ENCODE measurements at regions not wholly inside any gene's neighbourhood (a gene's known extent, or its start where the extent isn't known, plus 50 kb on each side); places are given as distances from the start of the nearest gene placed in this dataset.

DNA sequence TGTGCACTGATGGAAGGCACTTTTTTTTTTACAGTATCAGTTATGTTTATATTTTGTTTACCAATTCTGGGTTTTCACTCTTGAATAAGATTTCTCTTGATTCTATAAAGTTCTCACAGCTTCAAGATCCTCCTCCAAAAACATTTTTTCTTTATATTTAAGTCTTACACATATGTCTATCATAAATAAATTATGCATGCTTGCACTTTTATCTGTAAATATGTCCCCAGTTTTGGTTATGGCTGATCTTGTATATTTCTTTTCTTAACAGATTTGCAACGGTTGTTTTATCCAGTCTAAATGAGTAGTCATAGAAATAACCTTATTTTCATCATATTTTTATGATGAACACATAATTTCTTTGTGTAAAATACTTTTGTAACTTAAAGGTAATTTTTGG lies 1456.5 kb downstream of the MRPL39 start:
- no peaks in the 10 kb centered on the region for H3K36me3 ChIP-seq (ENCODE audit: control insufficient read depth in 4 of 4, insufficient read depth in 3 of 4, low read depth in 1 of 4, low read length in 3 of 4)
- no peaks in the 10 kb centered on the region for H3K4me1 ChIP-seq (ENCODE audit: control insufficient read depth in 4 of 4, insufficient read depth in 4 of 4, low read length in 3 of 4)
- no peak overlapping the region for H3K27ac ChIP-seq (ENCODE audit: low read depth in 1 of 2, low read length in 2 of 2)
- DNase-seq (ENCODE audit: low spot score): no peak
- no peaks in the 10 kb centered on the region for H3K27me3 ChIP-seq (ENCODE audit: control insufficient read depth in 4 of 4, insufficient read depth in 4 of 4, low read length in 3 of 4)
- 49% methylated on average over 1 of the region's 1 CpG for WGBS
- no peak overlapping the region for H3K4me3 ChIP-seq (ENCODE audit: low read depth in 1 of 3, low read length in 3 of 3)
- TF ChIP-seq HNF4G (IDR thresholded peaks at IDR 0.05) (no peak), HNF4A (conservative IDR thresholded peaks at IDR 0.05) (no peak), RAD21 (IDR thresholded peaks at IDR 0.05) (no peak), JUND (IDR thresholded peaks at IDR 0.05) (no peak), MAX (IDR thresholded peaks at IDR 0.05) (no peak), EGR1 (IDR thresholded peaks at IDR 0.05; ENCODE audit: low read depth in 2 of 2) (no peak), TAF1 (conservative IDR thresholded peaks at IDR 0.05) (no peak), GABPA (IDR thresholded peaks at IDR 0.05 in 1 of 2, conservative IDR thresholded peaks at IDR 0.05 in 1 of 2) (no peak), NR2F2 (IDR thresholded peaks at IDR 0.05) (no peak), YY1 (IDR thresholded peaks at IDR 0.05) (no peak), SP1 (IDR thresholded peaks at IDR 0.05) (no peak), ATF3 (IDR thresholded peaks at IDR 0.05) (no peak), RXRA (IDR thresholded peaks at IDR 0.05) (no peak), FOXA1 (IDR thresholded peaks at IDR 0.05) (no peak), FOXA2 (IDR thresholded peaks at IDR 0.05) (no peak)
- TF ChIP-seq, protein P1, sequence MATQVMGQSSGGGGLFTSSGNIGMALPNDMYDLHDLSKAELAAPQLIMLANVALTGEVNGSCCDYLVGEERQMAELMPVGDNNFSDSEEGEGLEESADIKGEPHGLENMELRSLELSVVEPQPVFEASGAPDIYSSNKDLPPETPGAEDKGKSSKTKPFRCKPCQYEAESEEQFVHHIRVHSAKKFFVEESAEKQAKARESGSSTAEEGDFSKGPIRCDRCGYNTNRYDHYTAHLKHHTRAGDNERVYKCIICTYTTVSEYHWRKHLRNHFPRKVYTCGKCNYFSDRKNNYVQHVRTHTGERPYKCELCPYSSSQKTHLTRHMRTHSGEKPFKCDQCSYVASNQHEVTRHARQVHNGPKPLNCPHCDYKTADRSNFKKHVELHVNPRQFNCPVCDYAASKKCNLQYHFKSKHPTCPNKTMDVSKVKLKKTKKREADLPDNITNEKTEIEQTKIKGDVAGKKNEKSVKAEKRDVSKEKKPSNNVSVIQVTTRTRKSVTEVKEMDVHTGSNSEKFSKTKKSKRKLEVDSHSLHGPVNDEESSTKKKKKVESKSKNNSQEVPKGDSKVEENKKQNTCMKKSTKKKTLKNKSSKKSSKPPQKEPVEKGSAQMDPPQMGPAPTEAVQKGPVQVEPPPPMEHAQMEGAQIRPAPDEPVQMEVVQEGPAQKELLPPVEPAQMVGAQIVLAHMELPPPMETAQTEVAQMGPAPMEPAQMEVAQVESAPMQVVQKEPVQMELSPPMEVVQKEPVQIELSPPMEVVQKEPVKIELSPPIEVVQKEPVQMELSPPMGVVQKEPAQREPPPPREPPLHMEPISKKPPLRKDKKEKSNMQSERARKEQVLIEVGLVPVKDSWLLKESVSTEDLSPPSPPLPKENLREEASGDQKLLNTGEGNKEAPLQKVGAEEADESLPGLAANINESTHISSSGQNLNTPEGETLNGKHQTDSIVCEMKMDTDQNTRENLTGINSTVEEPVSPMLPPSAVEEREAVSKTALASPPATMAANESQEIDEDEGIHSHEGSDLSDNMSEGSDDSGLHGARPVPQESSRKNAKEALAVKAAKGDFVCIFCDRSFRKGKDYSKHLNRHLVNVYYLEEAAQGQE (IDR thresholded peaks at IDR 0.05): no peak
- TF ChIP-seq, protein P2, sequence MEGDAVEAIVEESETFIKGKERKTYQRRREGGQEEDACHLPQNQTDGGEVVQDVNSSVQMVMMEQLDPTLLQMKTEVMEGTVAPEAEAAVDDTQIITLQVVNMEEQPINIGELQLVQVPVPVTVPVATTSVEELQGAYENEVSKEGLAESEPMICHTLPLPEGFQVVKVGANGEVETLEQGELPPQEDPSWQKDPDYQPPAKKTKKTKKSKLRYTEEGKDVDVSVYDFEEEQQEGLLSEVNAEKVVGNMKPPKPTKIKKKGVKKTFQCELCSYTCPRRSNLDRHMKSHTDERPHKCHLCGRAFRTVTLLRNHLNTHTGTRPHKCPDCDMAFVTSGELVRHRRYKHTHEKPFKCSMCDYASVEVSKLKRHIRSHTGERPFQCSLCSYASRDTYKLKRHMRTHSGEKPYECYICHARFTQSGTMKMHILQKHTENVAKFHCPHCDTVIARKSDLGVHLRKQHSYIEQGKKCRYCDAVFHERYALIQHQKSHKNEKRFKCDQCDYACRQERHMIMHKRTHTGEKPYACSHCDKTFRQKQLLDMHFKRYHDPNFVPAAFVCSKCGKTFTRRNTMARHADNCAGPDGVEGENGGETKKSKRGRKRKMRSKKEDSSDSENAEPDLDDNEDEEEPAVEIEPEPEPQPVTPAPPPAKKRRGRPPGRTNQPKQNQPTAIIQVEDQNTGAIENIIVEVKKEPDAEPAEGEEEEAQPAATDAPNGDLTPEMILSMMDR (IDR thresholded peaks at IDR 0.05; ENCODE audit: low read depth, low read length, missing input control): no peak
- TF ChIP-seq, protein P3, sequence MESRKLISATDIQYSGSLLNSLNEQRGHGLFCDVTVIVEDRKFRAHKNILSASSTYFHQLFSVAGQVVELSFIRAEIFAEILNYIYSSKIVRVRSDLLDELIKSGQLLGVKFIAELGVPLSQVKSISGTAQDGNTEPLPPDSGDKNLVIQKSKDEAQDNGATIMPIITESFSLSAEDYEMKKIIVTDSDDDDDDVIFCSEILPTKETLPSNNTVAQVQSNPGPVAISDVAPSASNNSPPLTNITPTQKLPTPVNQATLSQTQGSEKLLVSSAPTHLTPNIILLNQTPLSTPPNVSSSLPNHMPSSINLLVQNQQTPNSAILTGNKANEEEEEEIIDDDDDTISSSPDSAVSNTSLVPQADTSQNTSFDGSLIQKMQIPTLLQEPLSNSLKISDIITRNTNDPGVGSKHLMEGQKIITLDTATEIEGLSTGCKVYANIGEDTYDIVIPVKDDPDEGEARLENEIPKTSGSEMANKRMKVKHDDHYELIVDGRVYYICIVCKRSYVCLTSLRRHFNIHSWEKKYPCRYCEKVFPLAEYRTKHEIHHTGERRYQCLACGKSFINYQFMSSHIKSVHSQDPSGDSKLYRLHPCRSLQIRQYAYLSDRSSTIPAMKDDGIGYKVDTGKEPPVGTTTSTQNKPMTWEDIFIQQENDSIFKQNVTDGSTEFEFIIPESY (IDR thresholded peaks at IDR 0.05): no peak
- no peak overlapping the region for H3K9ac ChIP-seq (ENCODE audit: low read depth in 1 of 2, low read length in 2 of 2)
- no peaks in the 10 kb centered on the region for H3K9me3 ChIP-seq (ENCODE audit: control insufficient read depth in 4 of 4, low read length in 3 of 4)
